ENCODE measurements at regions not wholly inside any gene's neighbourhood (a gene's known extent, or its start where the extent isn't known, plus 50 kb on each side); places are given as distances from the start of the nearest gene placed in this dataset.

DNA sequence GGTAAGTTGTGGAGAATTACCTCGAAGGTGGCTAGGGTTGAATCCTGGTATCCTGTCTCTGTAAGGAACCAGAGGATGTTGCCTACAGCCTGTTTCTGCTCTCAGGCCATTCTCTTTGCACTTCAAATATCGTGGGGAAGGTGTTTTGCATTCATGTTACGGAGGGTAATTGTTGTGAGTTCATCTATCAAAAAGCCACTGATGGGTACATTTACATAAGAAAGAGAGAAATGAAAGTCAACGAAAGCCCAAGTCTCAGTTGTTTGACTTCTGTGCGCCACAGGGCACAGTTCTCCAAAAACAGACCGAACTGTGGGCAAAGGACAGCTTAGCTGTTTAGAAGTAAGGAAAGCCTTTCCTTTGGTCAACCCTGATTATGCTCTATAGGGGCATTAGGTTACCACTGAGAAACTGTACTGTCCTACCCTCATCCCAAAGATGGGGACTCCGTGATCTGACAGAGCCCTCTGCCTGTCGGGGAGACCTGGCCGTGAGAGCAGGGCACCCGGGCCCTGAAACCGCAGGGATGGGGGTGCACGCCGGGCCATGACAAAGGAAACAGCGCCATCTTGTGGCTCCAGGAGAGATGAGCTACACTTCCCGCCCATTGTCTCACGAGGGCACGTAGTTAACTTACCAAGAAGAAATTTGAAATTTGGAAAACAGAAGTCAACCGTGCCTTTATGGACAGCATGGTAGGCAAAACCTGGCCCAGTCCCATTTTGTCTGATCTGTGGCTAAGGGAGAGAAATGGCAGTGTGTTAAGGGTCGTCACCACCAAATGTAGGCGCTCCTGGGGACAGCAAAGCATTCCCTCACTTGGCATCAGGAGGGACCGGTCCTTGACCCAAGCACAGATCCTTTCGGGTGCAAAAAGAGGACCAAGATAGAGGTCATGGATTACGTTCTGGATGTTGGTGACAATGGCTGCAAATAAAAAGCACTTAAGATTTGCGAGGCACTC lies 74.5 kb upstream of the DYNLRB2 start:
- intact Hi-C loops (cut with DNase I): loop anchor here (5.0 kb wide), 1 partner anchor 1964 kb away; no protein-coding TSS in a partner anchor
- Histone ChIP-seq H3K4me3 (no peak overlapping the region), H3K9me3 (no peaks in the 10 kb centered on the region), H3K27me3 (peaks cover 0 to 7% (median 0%) of the 10 kb centered on the region in 3 donors), H3K36me3 (no peaks in the 10 kb centered on the region), H3K27ac (no peak overlapping the region), H3K4me1 (peaks cover 0 to 6% (median 3%) of the 10 kb centered on the region in 4 donors)
- WGBS, 2 donors: 30 to 33% methylated on average over 24 of the region's 24 CpGs
- DNase-seq: peak; percentile 74
- TF ChIP-seq POLR2A (IDR thresholded peaks at IDR 0.05): no peak
- TF ChIP-seq, protein P1, sequence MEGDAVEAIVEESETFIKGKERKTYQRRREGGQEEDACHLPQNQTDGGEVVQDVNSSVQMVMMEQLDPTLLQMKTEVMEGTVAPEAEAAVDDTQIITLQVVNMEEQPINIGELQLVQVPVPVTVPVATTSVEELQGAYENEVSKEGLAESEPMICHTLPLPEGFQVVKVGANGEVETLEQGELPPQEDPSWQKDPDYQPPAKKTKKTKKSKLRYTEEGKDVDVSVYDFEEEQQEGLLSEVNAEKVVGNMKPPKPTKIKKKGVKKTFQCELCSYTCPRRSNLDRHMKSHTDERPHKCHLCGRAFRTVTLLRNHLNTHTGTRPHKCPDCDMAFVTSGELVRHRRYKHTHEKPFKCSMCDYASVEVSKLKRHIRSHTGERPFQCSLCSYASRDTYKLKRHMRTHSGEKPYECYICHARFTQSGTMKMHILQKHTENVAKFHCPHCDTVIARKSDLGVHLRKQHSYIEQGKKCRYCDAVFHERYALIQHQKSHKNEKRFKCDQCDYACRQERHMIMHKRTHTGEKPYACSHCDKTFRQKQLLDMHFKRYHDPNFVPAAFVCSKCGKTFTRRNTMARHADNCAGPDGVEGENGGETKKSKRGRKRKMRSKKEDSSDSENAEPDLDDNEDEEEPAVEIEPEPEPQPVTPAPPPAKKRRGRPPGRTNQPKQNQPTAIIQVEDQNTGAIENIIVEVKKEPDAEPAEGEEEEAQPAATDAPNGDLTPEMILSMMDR (IDR thresholded peaks at IDR 0.05): peak; percentile 32 to 69 (median 58)

DNA sequence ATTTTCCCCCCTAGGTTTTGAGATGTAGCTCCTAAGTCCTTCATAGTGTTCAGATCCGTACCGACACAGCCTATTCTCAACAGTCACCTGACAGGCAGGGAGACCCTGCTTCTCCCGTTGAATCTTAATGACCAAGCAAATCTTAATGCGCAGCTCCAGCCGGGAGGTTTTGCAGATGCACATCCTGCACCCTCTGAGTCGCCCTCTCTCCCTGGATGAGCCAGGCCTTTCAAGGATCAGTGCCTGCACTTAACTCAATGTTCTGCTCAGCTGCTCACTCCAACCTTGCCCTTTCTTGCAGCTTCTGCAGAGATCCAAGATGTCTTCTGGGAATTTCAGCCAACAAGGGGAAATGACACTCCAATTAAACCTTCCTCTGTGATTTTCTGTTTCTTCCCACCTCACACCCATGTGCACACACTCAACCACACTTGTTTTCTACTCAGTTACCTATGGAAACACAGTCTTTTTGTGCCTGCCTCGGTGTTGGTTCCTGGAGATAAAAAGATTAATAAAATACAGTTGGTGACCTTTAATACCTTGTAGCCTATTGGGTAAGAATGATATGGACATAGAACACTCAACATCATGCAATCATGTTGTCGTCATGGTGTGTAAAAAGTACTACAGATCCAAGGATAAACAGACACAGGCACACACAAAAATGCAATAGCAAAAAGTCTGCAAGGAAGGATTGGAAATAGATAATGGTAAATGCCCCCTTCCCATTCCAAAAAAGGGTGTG lies 76.9 kb upstream of the DYNLRB2 start:
- Histone ChIP-seq H3K27me3 (peaks cover 0 to 7% (median 0%) of the 10 kb centered on the region in 3 donors), H3K4me1 (peaks cover 0 to 6% (median 3%) of the 10 kb centered on the region in 4 donors), H3K9me3 (no peaks in the 10 kb centered on the region), H3K36me3 (no peaks in the 10 kb centered on the region), H3K27ac (no peak overlapping the region), H3K4me3 (no peak overlapping the region)
- DNase-seq: no peak
- intact Hi-C loops (cut with DNase I): no loop called here
- TF ChIP-seq POLR2AphosphoS5 (IDR thresholded peaks at IDR 0.05): no peak
- TF ChIP-seq, protein P1 (IDR thresholded peaks at IDR 0.05): no peak
- WGBS, 2 donors: 71 to 86% methylated on average over 8 of the region's 8 CpGs

DNA sequence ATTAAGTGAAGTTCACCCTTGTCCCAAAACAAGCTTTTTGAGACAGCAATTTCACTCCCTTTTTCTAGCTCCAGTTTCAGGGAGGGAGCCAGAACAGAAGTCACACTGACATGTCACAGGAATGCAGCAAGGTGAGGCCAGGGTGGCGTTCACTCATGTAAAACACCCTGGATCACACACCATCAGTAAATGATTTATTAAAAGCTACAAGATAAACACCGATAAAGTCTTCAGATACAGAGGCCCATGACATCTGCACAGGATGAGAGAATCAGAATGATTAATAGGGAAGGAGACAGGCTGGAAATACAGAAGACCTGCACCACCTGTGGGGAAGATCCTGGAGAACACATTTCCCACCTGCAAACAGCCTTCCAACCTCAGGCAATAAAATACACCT lies 77.5 kb upstream of the DYNLRB2 start:
- 16 to 67% methylated on average over 2 of the region's 2 CpGs for whole genome bisulfite sequencing, 2 donors
- no peak for TF ChIP-seq POLR2A (IDR thresholded peaks at IDR 0.05)
- TF ChIP-seq POLR2AphosphoS5 (IDR thresholded peaks at IDR 0.05): no peak
- TF ChIP-seq, protein P1 (IDR thresholded peaks at IDR 0.05): no peak
- TF ChIP-seq EP300 (IDR thresholded peaks at IDR 0.05): no peak
- H3K27me3 ChIP-seq: peaks cover 0 to 7% (median 0%) of the 10 kb centered on the region in 3 donors
- intact Hi-C loops (cut with DNase I): no loop called here
- H3K27ac ChIP-seq: no peak overlapping the region
- no peak overlapping the region for H3K4me3 ChIP-seq
- peaks cover 0 to 6% (median 3%) of the 10 kb centered on the region in 4 donors for H3K4me1 ChIP-seq
- no peaks in the 10 kb centered on the region for H3K36me3 ChIP-seq
- H3K9me3 ChIP-seq: no peaks in the 10 kb centered on the region
- DNase-seq: no peak

DNA sequence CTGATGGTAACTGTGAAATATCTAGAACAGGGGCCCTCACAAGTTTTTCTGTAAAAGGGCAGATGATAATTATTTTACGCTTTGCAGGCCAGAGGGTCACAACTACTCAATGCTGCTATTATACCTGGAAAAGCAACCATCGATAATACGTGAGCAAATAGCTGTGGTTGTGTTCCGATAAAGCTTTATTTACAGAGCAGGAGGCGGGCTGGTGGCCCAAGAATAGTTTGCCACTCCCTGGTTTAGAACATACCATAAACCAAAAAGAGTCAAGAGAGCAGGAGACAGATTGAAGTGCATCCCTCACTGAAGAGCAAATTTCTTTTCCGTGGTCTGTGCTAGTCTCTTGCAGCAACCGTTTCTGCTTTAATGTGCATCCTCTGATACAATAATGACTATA lies 77.9 kb upstream of the DYNLRB2 start:
- no peaks in the 10 kb centered on the region for H3K9me3 ChIP-seq
- H3K4me1 ChIP-seq: peaks cover 0 to 6% (median 3%) of the 10 kb centered on the region in 4 donors
- no peak for DNase-seq
- intact Hi-C loops (cut with DNase I): no loop called here
- no peaks in the 10 kb centered on the region for H3K36me3 ChIP-seq
- H3K27me3 ChIP-seq: peaks cover 0 to 7% (median 0%) of the 10 kb centered on the region in 3 donors
- no peak overlapping the region for H3K27ac ChIP-seq
- TF ChIP-seq, protein P1 (IDR thresholded peaks at IDR 0.05): no peak
- TF ChIP-seq POLR2AphosphoS5 (IDR thresholded peaks at IDR 0.05) (no peak), POLR2A (IDR thresholded peaks at IDR 0.05) (no peak), EP300 (IDR thresholded peaks at IDR 0.05) (no peak)
- 26 to 65% methylated on average over 7 of the region's 7 CpGs for WGBS, 2 donors
- no peak overlapping the region for H3K4me3 ChIP-seq
